ENCODE measurements at regions not wholly inside any gene's neighbourhood (a gene's known extent, or its start where the extent isn't known, plus 50 kb on each side); places are given as distances from the start of the nearest gene placed in this dataset.

- H3K27ac ChIP-seq = no peak overlapping the region
- TF ChIP-seq POLR2A (IDR thresholded peaks at IDR 0.05) (no peak), CTCF (IDR thresholded peaks at IDR 0.05) (no peak)
- intact Hi-C loops (cut with DNase I) = no loop called here
- no peak for DNase-seq
- H3K36me3 ChIP-seq = no peaks in the 10 kb centered on the region
- H3K27me3 ChIP-seq = no peaks in the 10 kb centered on the region
- no peaks in the 10 kb centered on the region for H3K9me3 ChIP-seq
- peaks cover 0 to 5% of the 10 kb centered on the region in 2 donors for H3K4me1 ChIP-seq
- 93 to 95% methylated on average over 10 of the region's 10 CpGs for WGBS, 2 donors
- H3K4me3 ChIP-seq (replicated peaks in 1 of 3) = no peak overlapping the region
Measured at GRCh38 chr15:31508656-31509055, 182.0 kb downstream of the KLF13 start.

- 53 to 65% methylated on average over 11 of the region's 11 CpGs for WGBS, 2 donors
- H3K27ac ChIP-seq = no peak overlapping the region
- no peak for DNase-seq
- H3K36me3 ChIP-seq = no peaks in the 10 kb centered on the region
- intact Hi-C loops (cut with DNase I) = no loop called here
- H3K4me1 ChIP-seq = no peaks in the 10 kb centered on the region
- H3K9me3 ChIP-seq = no peaks in the 10 kb centered on the region
- H3K27me3 ChIP-seq = no peaks in the 10 kb centered on the region
- H3K4me3 ChIP-seq (replicated peaks in 1 of 3) = no peak overlapping the region
- TF ChIP-seq POLR2A (IDR thresholded peaks at IDR 0.05) (no peak), CTCF (IDR thresholded peaks at IDR 0.05) (no peak)
Measured at GRCh38 chr15:31510057-31510456, 183.4 kb downstream of the KLF13 start.

- no peak for DNase-seq
- Histone ChIP-seq H3K4me3 (replicated peaks in 1 of 3) (no peak overlapping the region), H3K27me3 (no peaks in the 10 kb centered on the region), H3K4me1 (no peaks in the 10 kb centered on the region), H3K27ac (no peak overlapping the region), H3K9me3 (no peaks in the 10 kb centered on the region), H3K36me3 (no peaks in the 10 kb centered on the region)
- intact Hi-C loops (cut with DNase I) = no loop called here
- TF ChIP-seq POLR2A (IDR thresholded peaks at IDR 0.05) (no peak), CTCF (IDR thresholded peaks at IDR 0.05) (no peak)
- WGBS, 2 donors = 66 to 72% methylated on average over 7 of the region's 7 CpGs
Measured at GRCh38 chr15:31511707-31512310, 185.2 kb downstream of the KLF13 start.

- Histone ChIP-seq H3K27me3 (no peaks in the 10 kb centered on the region), H3K27ac (no peak overlapping the region), H3K4me1 (no peaks in the 10 kb centered on the region), H3K4me3 (replicated peaks in 1 of 3) (no peak overlapping the region), H3K36me3 (no peaks in the 10 kb centered on the region), H3K9me3 (no peaks in the 10 kb centered on the region)
- intact Hi-C loops (cut with DNase I) = no loop called here
- no peak for DNase-seq
- no peak for TF ChIP-seq POLR2A (IDR thresholded peaks at IDR 0.05)
- no peak for TF ChIP-seq CTCF (IDR thresholded peaks at IDR 0.05)
- WGBS, 2 donors = 86 to 94% methylated on average over 7 of the region's 7 CpGs
Measured at GRCh38 chr15:31513178-31513577, 186.5 kb downstream of the KLF13 start.

GRCh38 chr15:31516440-31516839 is 189.8 kb downstream of the KLF13 start:
- H3K4me1 ChIP-seq = no peaks in the 10 kb centered on the region
- no peak overlapping the region for H3K4me3 ChIP-seq (replicated peaks in 1 of 3)
- DNase-seq = no peak
- no peaks in the 10 kb centered on the region for H3K27me3 ChIP-seq
- no peaks in the 10 kb centered on the region for H3K9me3 ChIP-seq
- intact Hi-C loops (cut with DNase I) = no loop called here
- 79 to 100% methylated on average over 1 of the region's 1 CpG for WGBS, 2 donors
- H3K27ac ChIP-seq = no peak overlapping the region
- H3K36me3 ChIP-seq = no peaks in the 10 kb centered on the region
- TF ChIP-seq CTCF (IDR thresholded peaks at IDR 0.05) = no peak
- no peak for TF ChIP-seq POLR2A (IDR thresholded peaks at IDR 0.05)

All from thyroid gland (tissue), 4 donors.